MV-4-11 (cell line): ENCODE measurements at regions not wholly inside any gene's neighbourhood (a gene's known extent, or its start where the extent isn't known, plus 50 kb on each side); places are given as distances from the start of the nearest gene placed in this dataset.

ENCODE experiments used
- DNase-seq: peaks from one replicate; lab custom pipeline; 2025; lab: John Stamatoyannopoulos, UW

GRCh38 chr15:68871507-68871906 is 50.8 kb upstream of the ANP32A start:
- DNase-seq = no peak

- DNase-seq = no peak
Observed at GRCh38 chr15:68874788-68875187, 54.1 kb upstream of the ANP32A start.

- peak; percentile 76 for DNase-seq
Observed at GRCh38 chr15:68875377-68876116, 54.8 kb upstream of the SPESP1 start.

- DNase-seq = no peak
Observed at GRCh38 chr15:68877626-68878025, 52.7 kb upstream of the SPESP1 start.

- DNase-seq = no peak
Observed at GRCh38 chr15:68880382-68880781, 49.9 kb upstream of the SPESP1 start.
